ENCODE measurements at regions not wholly inside any gene's neighbourhood (a gene's known extent, or its start where the extent isn't known, plus 50 kb on each side); places are given as distances from the start of the nearest gene placed in this dataset.

DNA sequence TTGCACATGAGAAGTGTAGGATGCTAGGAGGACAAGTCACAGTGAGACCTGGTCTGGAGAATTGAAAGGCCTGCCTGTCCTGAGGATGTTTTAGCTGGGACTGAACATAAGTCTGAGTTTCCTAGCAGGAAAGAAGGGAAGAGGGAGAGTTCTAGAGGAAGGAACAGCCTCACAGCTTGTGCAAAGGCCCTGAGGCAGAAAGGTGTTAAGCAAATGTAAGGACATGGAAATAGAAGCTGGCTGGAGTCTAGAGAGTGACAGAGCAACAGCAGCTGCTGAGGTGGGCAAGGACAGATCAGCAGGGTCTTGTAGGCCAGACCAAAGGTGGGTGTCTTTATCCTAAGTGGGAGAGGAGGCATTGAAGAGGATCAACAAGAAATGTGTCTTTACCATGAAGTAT is 210.9 kb upstream of the E2F8 start:
- H3K4me3 Mint-ChIP-seq (ENCODE audit: unreplicated experiment), result no peak overlapping the region

DNA sequence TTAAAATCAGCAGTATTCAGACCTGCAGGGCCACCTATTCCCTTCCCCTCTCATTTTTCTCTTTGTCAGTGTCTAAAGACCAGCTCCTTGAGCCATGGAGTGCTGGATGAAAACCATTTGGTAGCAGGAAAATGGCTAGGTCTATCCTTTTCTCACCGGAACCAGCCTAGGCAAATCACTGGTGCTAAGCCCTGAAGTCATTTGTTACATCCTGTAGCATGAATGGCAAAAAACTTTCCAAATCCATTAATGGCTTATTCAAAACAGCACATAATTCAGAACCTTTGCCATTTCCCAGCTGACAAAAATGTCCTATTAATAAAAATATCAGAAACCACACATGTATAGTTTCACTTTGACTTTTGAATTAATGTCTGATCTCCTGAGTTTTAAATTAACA is 209.5 kb upstream of the E2F8 start:
- no TSS peak for BruUV-seq (replicated peaks)
- no peaks in the 10 kb centered on the region for H3K9me3 ChIP-seq
- H3K4me1 Mint-ChIP-seq (ENCODE audit: low read depth, unreplicated experiment), result no peaks in the 10 kb centered on the region
- H3K36me3 Mint-ChIP-seq (ENCODE audit: insufficient read depth, unreplicated experiment), result no peaks in the 10 kb centered on the region
- TF ChIP-seq, protein P1, sequence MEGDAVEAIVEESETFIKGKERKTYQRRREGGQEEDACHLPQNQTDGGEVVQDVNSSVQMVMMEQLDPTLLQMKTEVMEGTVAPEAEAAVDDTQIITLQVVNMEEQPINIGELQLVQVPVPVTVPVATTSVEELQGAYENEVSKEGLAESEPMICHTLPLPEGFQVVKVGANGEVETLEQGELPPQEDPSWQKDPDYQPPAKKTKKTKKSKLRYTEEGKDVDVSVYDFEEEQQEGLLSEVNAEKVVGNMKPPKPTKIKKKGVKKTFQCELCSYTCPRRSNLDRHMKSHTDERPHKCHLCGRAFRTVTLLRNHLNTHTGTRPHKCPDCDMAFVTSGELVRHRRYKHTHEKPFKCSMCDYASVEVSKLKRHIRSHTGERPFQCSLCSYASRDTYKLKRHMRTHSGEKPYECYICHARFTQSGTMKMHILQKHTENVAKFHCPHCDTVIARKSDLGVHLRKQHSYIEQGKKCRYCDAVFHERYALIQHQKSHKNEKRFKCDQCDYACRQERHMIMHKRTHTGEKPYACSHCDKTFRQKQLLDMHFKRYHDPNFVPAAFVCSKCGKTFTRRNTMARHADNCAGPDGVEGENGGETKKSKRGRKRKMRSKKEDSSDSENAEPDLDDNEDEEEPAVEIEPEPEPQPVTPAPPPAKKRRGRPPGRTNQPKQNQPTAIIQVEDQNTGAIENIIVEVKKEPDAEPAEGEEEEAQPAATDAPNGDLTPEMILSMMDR (IDR thresholded peaks at IDR 0.05; ENCODE audit: insufficient read depth in 1 of 2, low read depth in 1 of 2, low read length in 1 of 2, severe bottlenecking in 1 of 2, unreplicated experiment in 1 of 2), result no peak
- H3K9me3 Mint-ChIP-seq (ENCODE audit: unreplicated experiment), result no peaks in the 10 kb centered on the region
- intact Hi-C loops (cut with micrococcal nuclease; ENCODE audit: unreplicated experiment), result no loop called here
- DNase-seq, result no peak
- ChIA-PET POLR2A (no interaction called here), CTCF (no interaction called here)
- H3K36me3 ChIP-seq (ENCODE audit: control insufficient read depth, insufficient read depth, low read length), result no peaks in the 10 kb centered on the region
- no peak overlapping the region for H3K4me3 Mint-ChIP-seq (ENCODE audit: unreplicated experiment)
- H3K4me3 ChIP-seq (ENCODE audit: low read depth, low read length), result no peak overlapping the region
- H3K4me1 ChIP-seq, result no peaks in the 10 kb centered on the region
- H3K27me3 ChIP-seq (replicated peaks; ENCODE audit: control insufficient read depth, insufficient read depth, low read length), result no peaks in the 10 kb centered on the region
- no peaks in the 10 kb centered on the region for H3K27me3 Mint-ChIP-seq (ENCODE audit: insufficient read depth, unreplicated experiment)
- no peak overlapping the region for H3K27ac Mint-ChIP-seq (ENCODE audit: unreplicated experiment)

More for the DNA sequence above, 210.9 kb upstream of the E2F8 start:
- no peak overlapping the region for H3K4me3 ChIP-seq (ENCODE audit: low read depth, low read length)
- ChIA-PET CTCF (no interaction called here), POLR2A (no interaction called here)
- H3K27ac Mint-ChIP-seq (ENCODE audit: unreplicated experiment), result no peak overlapping the region
- H3K36me3 ChIP-seq (ENCODE audit: control insufficient read depth, insufficient read depth, low read length), result no peaks in the 10 kb centered on the region
- H3K9me3 Mint-ChIP-seq (ENCODE audit: unreplicated experiment), result no peaks in the 10 kb centered on the region
- no peaks in the 10 kb centered on the region for H3K27me3 ChIP-seq (replicated peaks; ENCODE audit: control insufficient read depth, insufficient read depth, low read length)
- H3K36me3 Mint-ChIP-seq (ENCODE audit: insufficient read depth, unreplicated experiment), result no peaks in the 10 kb centered on the region
- TF ChIP-seq, protein P1 (IDR thresholded peaks at IDR 0.05; ENCODE audit: insufficient read depth in 1 of 2, low read depth in 1 of 2, low read length in 1 of 2, severe bottlenecking in 1 of 2, unreplicated experiment in 1 of 2), result no peak
- DNase-seq, result no peak
- no TSS peak for BruUV-seq (replicated peaks)
- intact Hi-C loops (cut with micrococcal nuclease; ENCODE audit: unreplicated experiment), result no loop called here
- H3K4me1 ChIP-seq, result no peaks in the 10 kb centered on the region
- H3K9me3 ChIP-seq, result no peaks in the 10 kb centered on the region
- H3K4me1 Mint-ChIP-seq (ENCODE audit: low read depth, unreplicated experiment), result no peaks in the 10 kb centered on the region
- no peaks in the 10 kb centered on the region for H3K27me3 Mint-ChIP-seq (ENCODE audit: insufficient read depth, unreplicated experiment)

DNA sequence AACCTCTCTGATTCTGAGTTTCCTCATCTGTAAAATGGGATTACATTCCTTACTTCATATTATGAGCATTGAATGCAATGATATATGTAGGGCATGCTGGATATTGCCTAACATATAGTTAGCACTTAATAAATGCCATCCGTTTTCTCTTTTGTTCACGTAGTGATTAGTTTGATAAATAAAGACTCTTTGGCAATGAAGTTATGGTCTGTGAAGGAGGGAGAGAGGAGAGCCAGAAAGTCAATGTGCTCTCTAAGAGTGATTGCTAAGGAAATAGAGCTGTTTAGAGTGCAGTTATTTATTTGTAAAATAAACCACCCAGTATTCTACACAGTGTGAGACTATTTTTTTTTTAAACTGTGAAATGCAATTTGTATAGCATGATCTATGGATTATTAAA is 207.9 kb upstream of the E2F8 start:
- CTCF ChIA-PET, result no interaction called here
- H3K27ac Mint-ChIP-seq (ENCODE audit: unreplicated experiment), result no peak overlapping the region
- H3K4me1 Mint-ChIP-seq (ENCODE audit: low read depth, unreplicated experiment), result peaks cover 2% of the 10 kb centered on the region
- Histone ChIP-seq H3K4me1 (0 out of 2 replicates have a peak, but pooled peaks cover under 1% of the 10 kb centered on the region), H3K4me3 (ENCODE audit: low read depth, low read length) (no peak overlapping the region), H3K36me3 (ENCODE audit: control insufficient read depth, insufficient read depth, low read length) (no peaks in the 10 kb centered on the region), H3K9me3 (no peaks in the 10 kb centered on the region), H3K27me3 (replicated peaks; ENCODE audit: control insufficient read depth, insufficient read depth, low read length) (no peaks in the 10 kb centered on the region)
- no peak for DNase-seq
- no peaks in the 10 kb centered on the region for H3K9me3 Mint-ChIP-seq (ENCODE audit: unreplicated experiment)
- intact Hi-C loops (cut with micrococcal nuclease; ENCODE audit: unreplicated experiment), result no loop called here
- POLR2A ChIA-PET, result no interaction called here
- no peaks in the 10 kb centered on the region for H3K36me3 Mint-ChIP-seq (ENCODE audit: insufficient read depth, unreplicated experiment)
- no peak overlapping the region for H3K4me3 Mint-ChIP-seq (ENCODE audit: unreplicated experiment)
- TF ChIP-seq, protein P1 (IDR thresholded peaks at IDR 0.05; ENCODE audit: insufficient read depth in 1 of 2, low read depth in 1 of 2, low read length in 1 of 2, severe bottlenecking in 1 of 2, unreplicated experiment in 1 of 2), result no peak
- H3K27me3 Mint-ChIP-seq (ENCODE audit: insufficient read depth, unreplicated experiment), result no peaks in the 10 kb centered on the region
- no TSS peak for BruUV-seq (replicated peaks)

Data from Caco-2 (cell line).